ENCODE measurements at regions not wholly inside any gene's neighbourhood (a gene's known extent, or its start where the extent isn't known, plus 50 kb on each side); places are given as distances from the start of the nearest gene placed in this dataset.

GRCh38 chr16:62404842-62405611 is 368.8 kb upstream of the CDH8 start:
- Mint-ChIP-seq H3K4me3 (ENCODE audit: unreplicated experiment) (no peak overlapping the region), H3K27ac (ENCODE audit: unreplicated experiment) (no peak overlapping the region), H3K4me1 (ENCODE audit: low read depth, unreplicated experiment) (no peaks in the 10 kb centered on the region), H3K27me3 (ENCODE audit: insufficient read depth, unreplicated experiment) (no peaks in the 10 kb centered on the region), H3K9me3 (ENCODE audit: unreplicated experiment) (no peaks in the 10 kb centered on the region), H3K36me3 (ENCODE audit: insufficient read depth, unreplicated experiment) (no peaks in the 10 kb centered on the region)
- Histone ChIP-seq H3K9me3 (no peaks in the 10 kb centered on the region), H3K36me3 (ENCODE audit: control insufficient read depth, insufficient read depth, low read length) (no peaks in the 10 kb centered on the region), H3K27me3 (replicated peaks; ENCODE audit: control insufficient read depth, insufficient read depth, low read length) (no peaks in the 10 kb centered on the region), H3K4me3 (ENCODE audit: low read depth, low read length) (no peak overlapping the region), H3K4me1 (no peaks in the 10 kb centered on the region)
- ChIA-PET CTCF (no interaction called here), POLR2A (no interaction called here)
- BruUV-seq (replicated peaks) = no TSS peak
- TF ChIP-seq, protein P1, sequence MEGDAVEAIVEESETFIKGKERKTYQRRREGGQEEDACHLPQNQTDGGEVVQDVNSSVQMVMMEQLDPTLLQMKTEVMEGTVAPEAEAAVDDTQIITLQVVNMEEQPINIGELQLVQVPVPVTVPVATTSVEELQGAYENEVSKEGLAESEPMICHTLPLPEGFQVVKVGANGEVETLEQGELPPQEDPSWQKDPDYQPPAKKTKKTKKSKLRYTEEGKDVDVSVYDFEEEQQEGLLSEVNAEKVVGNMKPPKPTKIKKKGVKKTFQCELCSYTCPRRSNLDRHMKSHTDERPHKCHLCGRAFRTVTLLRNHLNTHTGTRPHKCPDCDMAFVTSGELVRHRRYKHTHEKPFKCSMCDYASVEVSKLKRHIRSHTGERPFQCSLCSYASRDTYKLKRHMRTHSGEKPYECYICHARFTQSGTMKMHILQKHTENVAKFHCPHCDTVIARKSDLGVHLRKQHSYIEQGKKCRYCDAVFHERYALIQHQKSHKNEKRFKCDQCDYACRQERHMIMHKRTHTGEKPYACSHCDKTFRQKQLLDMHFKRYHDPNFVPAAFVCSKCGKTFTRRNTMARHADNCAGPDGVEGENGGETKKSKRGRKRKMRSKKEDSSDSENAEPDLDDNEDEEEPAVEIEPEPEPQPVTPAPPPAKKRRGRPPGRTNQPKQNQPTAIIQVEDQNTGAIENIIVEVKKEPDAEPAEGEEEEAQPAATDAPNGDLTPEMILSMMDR (IDR thresholded peaks at IDR 0.05; ENCODE audit: insufficient read depth in 1 of 2, low read depth in 1 of 2, low read length in 1 of 2, severe bottlenecking in 1 of 2, unreplicated experiment in 1 of 2) = no peak
- intact Hi-C loops (cut with micrococcal nuclease; ENCODE audit: unreplicated experiment) = no loop called here
- DNase-seq = no peak

- H3K9me3 Mint-ChIP-seq (ENCODE audit: unreplicated experiment) = no peaks in the 10 kb centered on the region
- no peak overlapping the region for H3K27ac Mint-ChIP-seq (ENCODE audit: unreplicated experiment)
- BruUV-seq (replicated peaks) = no TSS peak
- no peaks in the 10 kb centered on the region for H3K4me1 Mint-ChIP-seq (ENCODE audit: low read depth, unreplicated experiment)
- H3K27me3 ChIP-seq (replicated peaks; ENCODE audit: control insufficient read depth, insufficient read depth, low read length) = no peaks in the 10 kb centered on the region
- intact Hi-C loops (cut with micrococcal nuclease; ENCODE audit: unreplicated experiment) = no loop called here
- H3K4me1 ChIP-seq = no peaks in the 10 kb centered on the region
- no peak overlapping the region for H3K4me3 ChIP-seq (ENCODE audit: low read depth, low read length)
- H3K36me3 Mint-ChIP-seq (ENCODE audit: insufficient read depth, unreplicated experiment) = no peaks in the 10 kb centered on the region
- H3K4me3 Mint-ChIP-seq (ENCODE audit: unreplicated experiment) = no peak overlapping the region
- TF ChIP-seq, protein P1 (IDR thresholded peaks at IDR 0.05; ENCODE audit: insufficient read depth in 1 of 2, low read depth in 1 of 2, low read length in 1 of 2, severe bottlenecking in 1 of 2, unreplicated experiment in 1 of 2) = no peak
- no peaks in the 10 kb centered on the region for H3K9me3 ChIP-seq
- ChIA-PET CTCF (no interaction called here), POLR2A (no interaction called here)
- no peak for DNase-seq
- H3K36me3 ChIP-seq (ENCODE audit: control insufficient read depth, insufficient read depth, low read length) = no peaks in the 10 kb centered on the region
- H3K27me3 Mint-ChIP-seq (ENCODE audit: insufficient read depth, unreplicated experiment) = no peaks in the 10 kb centered on the region
Observed at GRCh38 chr16:62392698-62393097, 356.5 kb upstream of the CDH8 start.

GRCh38 chr16:62391940-62392339 is 355.7 kb upstream of the CDH8 start:
- Histone ChIP-seq H3K27me3 (replicated peaks; ENCODE audit: control insufficient read depth, insufficient read depth, low read length) (no peaks in the 10 kb centered on the region), H3K36me3 (ENCODE audit: control insufficient read depth, insufficient read depth, low read length) (no peaks in the 10 kb centered on the region), H3K4me3 (ENCODE audit: low read depth, low read length) (no peak overlapping the region), H3K4me1 (no peaks in the 10 kb centered on the region), H3K9me3 (no peaks in the 10 kb centered on the region)
- DNase-seq = no peak
- Mint-ChIP-seq H3K9me3 (ENCODE audit: unreplicated experiment) (no peaks in the 10 kb centered on the region), H3K4me1 (ENCODE audit: low read depth, unreplicated experiment) (no peaks in the 10 kb centered on the region), H3K27me3 (ENCODE audit: insufficient read depth, unreplicated experiment) (no peaks in the 10 kb centered on the region), H3K36me3 (ENCODE audit: insufficient read depth, unreplicated experiment) (no peaks in the 10 kb centered on the region), H3K4me3 (ENCODE audit: unreplicated experiment) (no peak overlapping the region), H3K27ac (ENCODE audit: unreplicated experiment) (no peak overlapping the region)
- TF ChIP-seq, protein P1 (IDR thresholded peaks at IDR 0.05; ENCODE audit: insufficient read depth in 1 of 2, low read depth in 1 of 2, low read length in 1 of 2, severe bottlenecking in 1 of 2, unreplicated experiment in 1 of 2) = no peak
- intact Hi-C loops (cut with micrococcal nuclease; ENCODE audit: unreplicated experiment) = no loop called here
- POLR2A ChIA-PET = no interaction called here
- no TSS peak for BruUV-seq (replicated peaks)
- CTCF ChIA-PET = no interaction called here
